Epithelial cell of prostate (primary cell): ENCODE measurements at regions not wholly inside any gene's neighbourhood (a gene's known extent, or its start where the extent isn't known, plus 50 kb on each side); places are given as distances from the start of the nearest gene placed in this dataset.

ENCODE experiments used
- DNase-seq: peaks from one replicate; pipeline ENCODE4 v3.0.0-alpha.2; 2011; ENCODE audit warnings: low read depth, low spot score
- H3K27ac ChIP-seq: fragments of 450-650 bp; 2 replicates; pipeline ENCODE4 v1.5.1; 2017; ENCODE audit warnings: mild to moderate bottlenecking

GRCh38 chr3:187922704-187923416 is 177.6 kb upstream of the BCL6 start:
- DNase-seq, result no peak
- H3K27ac ChIP-seq, result no peak overlapping the region

GRCh38 chr3:187924651-187925050 is 179.4 kb upstream of the BCL6 start:
- DNase-seq, result no peak

GRCh38 chr3:187925326-187925725 is 180.1 kb upstream of the BCL6 start:
- DNase-seq, result no peak
- H3K27ac ChIP-seq, result no peak overlapping the region

More at GRCh38 chr3:187924651-187925050, 179.4 kb upstream of the BCL6 start:
- no peak overlapping the region for H3K27ac ChIP-seq

- no peak overlapping the region for H3K27ac ChIP-seq
- no peak for DNase-seq
Observed at GRCh38 chr3:187926620-187927019, 181.4 kb upstream of the BCL6 start.

GRCh38 chr3:187927565-187927964 is 182.3 kb upstream of the BCL6 start:
- no peak for DNase-seq
- H3K27ac ChIP-seq, result no peak overlapping the region

GRCh38 chr3:187929112-187929816 is 184.0 kb upstream of the BCL6 start:
- H3K27ac ChIP-seq, result no peak overlapping the region
- DNase-seq, result no peak

GRCh38 chr3:187930021-187930420 is 184.8 kb upstream of the BCL6 start:
- H3K27ac ChIP-seq, result no peak overlapping the region
- DNase-seq, result no peak

- DNase-seq, result no peak
- no peak overlapping the region for H3K27ac ChIP-seq
Observed at GRCh38 chr3:187931101-187931500, 185.8 kb upstream of the BCL6 start.

GRCh38 chr3:187931770-187932278 is 186.6 kb upstream of the BCL6 start:
- DNase-seq, result no peak
- H3K27ac ChIP-seq, result no peak overlapping the region

GRCh38 chr3:187932530-187932929 is 187.3 kb upstream of the BCL6 start:
- no peak for DNase-seq
- H3K27ac ChIP-seq, result no peak overlapping the region

- no peak overlapping the region for H3K27ac ChIP-seq
- DNase-seq, result no peak
Observed at GRCh38 chr3:187935623-187936156, 190.4 kb upstream of the BCL6 start.

GRCh38 chr3:187936676-187937075 is 191.4 kb upstream of the BCL6 start:
- DNase-seq, result no peak
- H3K27ac ChIP-seq, result no peak overlapping the region

- H3K27ac ChIP-seq, result no peak overlapping the region
- DNase-seq, result no peak
Observed at GRCh38 chr3:187939891-187940290, 194.6 kb upstream of the BCL6 start.

- DNase-seq, result no peak
- no peak overlapping the region for H3K27ac ChIP-seq
Observed at GRCh38 chr3:187941135-187941847, 196.0 kb upstream of the BCL6 start.

- H3K27ac ChIP-seq, result no peak overlapping the region
- no peak for DNase-seq
Observed at GRCh38 chr3:187941848-187942194, 196.6 kb upstream of the BCL6 start.

GRCh38 chr3:187942658-187943241 is 197.5 kb upstream of the BCL6 start:
- no peak for DNase-seq
- no peak overlapping the region for H3K27ac ChIP-seq

- DNase-seq, result no peak
- H3K27ac ChIP-seq, result peak overlapping the region; percentile 37
Observed at GRCh38 chr3:187943677-187944389, 198.6 kb upstream of the BCL6 start.

GRCh38 chr3:187944390-187945179 is 199.3 kb upstream of the BCL6 start:
- no peak for DNase-seq
- peak overlapping the region; percentile 37 for H3K27ac ChIP-seq

GRCh38 chr3:187945374-187945773 is 200.1 kb upstream of the BCL6 start:
- no peak overlapping the region for H3K27ac ChIP-seq
- no peak for DNase-seq
